Mononuclear cell (primary cell): ENCODE measurements at regions not wholly inside any gene's neighbourhood (a gene's known extent, or its start where the extent isn't known, plus 50 kb on each side); places are given as distances from the start of the nearest gene placed in this dataset.

Source experiments
- H3K27me3 ChIP-seq: 2 replicates; pipeline ENCODE4 v1.6.0; 2011; ENCODE audit warnings: low read length, control low read depth; ENCODE audit not compliant: insufficient read depth
- H3K4me1 ChIP-seq: 2 replicates; pipeline ENCODE4 v1.5.1; 2011; ENCODE audit warnings: mild to moderate bottlenecking, low read length, control low read depth; ENCODE audit not compliant: insufficient read depth
- H3K4me3 ChIP-seq: 2 replicates; pipeline ENCODE4 v1.5.1; 2011; ENCODE audit warnings: mild to moderate bottlenecking, low read length, moderate library complexity
- H3K9me3 ChIP-seq: 2 replicates; pipeline ENCODE4 v1.5.1; 2011; ENCODE audit warnings: low read depth, mild to moderate bottlenecking, control low read depth, low read length

DNA sequence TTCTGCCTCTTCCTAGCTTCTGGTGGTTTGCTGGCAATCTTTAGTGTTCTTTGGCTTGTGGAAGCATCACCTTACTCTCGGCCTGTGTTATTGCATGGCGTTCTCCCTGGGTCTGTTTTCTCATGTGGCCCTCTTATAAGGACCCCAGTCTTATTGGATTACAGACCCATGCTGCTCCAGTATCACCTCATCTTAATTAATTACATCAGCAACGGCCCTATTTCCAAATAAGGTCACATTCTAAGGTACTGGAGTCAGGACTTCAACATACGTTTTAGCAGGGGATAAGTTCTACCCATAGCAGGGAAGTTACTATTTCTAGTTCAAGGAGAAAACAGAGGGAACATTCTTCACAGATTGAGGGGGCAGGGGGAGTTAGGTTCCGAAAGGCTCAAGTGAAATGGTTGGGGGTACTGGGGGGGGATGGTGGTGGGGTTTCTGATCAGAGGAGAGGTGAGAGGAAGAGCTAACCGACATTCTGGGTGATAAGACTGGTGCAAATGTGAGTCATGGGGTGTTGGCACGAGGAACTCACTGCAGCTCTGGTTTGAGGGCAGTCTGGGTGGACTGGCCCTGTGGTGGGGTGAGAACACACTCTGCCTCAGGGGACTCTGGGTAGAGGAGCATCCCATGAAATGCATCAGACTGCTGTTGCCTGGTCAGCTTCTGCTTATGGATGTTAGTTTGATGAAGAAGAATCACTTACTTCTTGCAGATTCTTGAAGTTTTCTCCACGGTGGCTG, 51.5 kb upstream of the ZBED5 start:
- no peaks in the 10 kb centered on the region for H3K9me3 ChIP-seq
- H3K27me3 ChIP-seq: no peaks in the 10 kb centered on the region
- no peak overlapping the region for H3K4me3 ChIP-seq
- H3K4me1 ChIP-seq: peaks cover 10% of the 10 kb centered on the region

- no peak overlapping the region for H3K4me3 ChIP-seq
- H3K9me3 ChIP-seq: no peaks in the 10 kb centered on the region
- H3K4me1 ChIP-seq: peaks cover 4% of the 10 kb centered on the region
- H3K27me3 ChIP-seq: no peaks in the 10 kb centered on the region
Measured at GRCh38 chr11:10908215-10908951, 50.5 kb upstream of the ZBED5 start.
